PC-3 (cell line): ENCODE measurements at regions not wholly inside any gene's neighbourhood (a gene's known extent, or its start where the extent isn't known, plus 50 kb on each side); places are given as distances from the start of the nearest gene placed in this dataset.

Experiments used
- ATAC-seq: fragments of 200-7000 bp; cut with Tn5 transposase; 2 replicates; pipeline ENCODE4 v1.9.1; 2020; ENCODE audit warnings: mild to moderate bottlenecking, moderate library complexity
- BruUV-seq: library from RNA; stranded (reverse); fragments of 400-500 nt; replicated peaks from 2 replicates; lab custom pipeline; 2021; lab: Mats Ljungman, UMichigan
- CTCF ChIA-PET: fragments of 300-600 bp; sonication (Branson Sonifier 250); formaldehyde crosslinking; loops from one replicate; lab custom pipeline; 2022; ENCODE audit warnings: antibody characterized with exemption; lab: Charles Lee
- POLR2A ChIA-PET: fragments of 300-600 bp; sonication (Branson Sonifier 250); formaldehyde crosslinking; loops from one replicate; lab custom pipeline; 2022; ENCODE audit warnings: antibody characterized with exemption; ENCODE audit not compliant: unreplicated experiment; lab: Charles Lee
- DNase-seq: peaks from one replicate; pipeline ENCODE4 v3.0.0-alpha.2; 2015
- H2AFZ ChIP-seq: fragments of 300-600 bp; sonication (generic); 2 replicates; pipeline ENCODE4 v1.6.0; 2016; ENCODE audit warnings: antibody characterized with exemption, low read length
- H3F3A ChIP-seq: fragments of 300-600 bp; sonication (generic); one replicate; pipeline ENCODE4 v1.6.0; 2017; ENCODE audit warnings: antibody characterized with exemption, low read length, control low read depth, mild to moderate bottlenecking; ENCODE audit not compliant: unreplicated experiment
- H3K27ac ChIP-seq: fragments of 300-600 bp; sonication (generic); 2 replicates; pipeline ENCODE4 v1.5.1; 2016; ENCODE audit warnings: mild to moderate bottlenecking, low read length
- H3K27me3 ChIP-seq: fragments of 300-600 bp; sonication (generic); 2 replicates; pipeline ENCODE4 v1.6.1; 2016; ENCODE audit warnings: low read length, mixed read lengths
- H3K36me3 ChIP-seq: fragments of 300-600 bp; sonication (generic); 2 replicates; pipeline ENCODE4 v1.6.1; 2016; ENCODE audit warnings: low read depth, mixed run types, low read length, mixed read lengths
- H3K4me1 ChIP-seq: fragments of 300-600 bp; sonication (generic); 2 replicates; pipeline ENCODE4 v1.5.1; 2016; ENCODE audit warnings: low read length; ENCODE audit not compliant: insufficient read depth
- H3K4me2 ChIP-seq: fragments of 300-600 bp; sonication (generic); 2 replicates; pipeline ENCODE4 v1.6.0; 2016; ENCODE audit warnings: low read length
- H3K4me3 ChIP-seq: fragments of 300-600 bp; sonication (generic); 2 replicates; pipeline ENCODE4 v1.5.1; 2016; ENCODE audit warnings: mild to moderate bottlenecking, low read length, mixed read lengths
- H3K79me2 ChIP-seq: fragments of 300-600 bp; sonication (generic); 2 replicates; pipeline ENCODE4 v1.6.1; 2017; ENCODE audit warnings: low read length, mixed read lengths
- H3K9ac ChIP-seq: fragments of 300-600 bp; sonication (generic); 2 replicates; pipeline ENCODE4 v1.6.0; 2016; ENCODE audit warnings: mild to moderate bottlenecking, low read length
- H3K9me2 ChIP-seq: fragments of 300-600 bp; sonication (generic); replicated peaks from 2 replicates; pipeline ENCODE4 v1.6.1; 2016; ENCODE audit warnings: mixed run types, low read length, mixed read lengths
- H3K9me3 ChIP-seq: fragments of 300-600 bp; sonication (generic); 2 replicates; pipeline ENCODE4 v1.6.1; 2016; ENCODE audit warnings: low read length, mixed read lengths
- H4K20me1 ChIP-seq: fragments of 300-600 bp; sonication (generic); 2 replicates; pipeline ENCODE4 v1.6.1; 2016; ENCODE audit warnings: low read length, mixed read lengths
- CTCF ChIP-seq: fragments of 300-600 bp; sonication (generic); conservative IDR thresholded peaks from 2 replicates; pipeline ENCODE4 v1.5.1; 2017; ENCODE audit warnings: antibody characterized with exemption, low read depth, mild to moderate bottlenecking, low read length
- EZH2 ChIP-seq: fragments of 300-600 bp; sonication (generic); IDR thresholded peaks from one replicate; pipeline ENCODE4 v1.6.1; 2017; ENCODE audit warnings: antibody characterized with exemption, mild to moderate bottlenecking, low read length; ENCODE audit not compliant: unreplicated experiment
- EZH2phosphoT487 ChIP-seq: fragments of 300-600 bp; sonication (generic); IDR thresholded peaks from 2 replicates; pipeline ENCODE4 v1.6.1; 2018; ENCODE audit warnings: mild to moderate bottlenecking, antibody characterized with exemption, low read length, borderline replicate concordance
- intact Hi-C: fragments of 100-400 bp; cut with micrococcal nuclease; formaldehyde crosslinking; loops from 2 replicates; pipeline ENCODE4 v1.9.0; 2023

GRCh38 chr12:69099201-69099837 is 140.1 kb upstream of the CPSF6 start:
- H4K20me1 ChIP-seq, result no peaks in the 10 kb centered on the region
- H3K79me2 ChIP-seq, result no peaks in the 10 kb centered on the region
- ChIA-PET POLR2A (no interaction called here), CTCF (no interaction called here)
- no peaks in the 10 kb centered on the region for H3K36me3 ChIP-seq
- no peaks in the 10 kb centered on the region for H3F3A ChIP-seq
- BruUV-seq, result no TSS peak
- H3K9me3 ChIP-seq, result no peaks in the 10 kb centered on the region
- H3K4me3 ChIP-seq, result no peak overlapping the region
- H3K9me2 ChIP-seq, result no peaks in the 10 kb centered on the region
- intact Hi-C loops, result no loop called here
- H3K4me2 ChIP-seq, result no peak overlapping the region
- DNase-seq, result no peak
- H3K4me1 ChIP-seq, result peaks cover 11% of the 10 kb centered on the region; the same call in 1 of the 2 replicates
- no peak overlapping the region for H3K9ac ChIP-seq
- H3K27me3 ChIP-seq, result no peaks in the 10 kb centered on the region
- no peak overlapping the region for H2AFZ ChIP-seq
- H3K27ac ChIP-seq, result no peak overlapping the region
- no peak for ATAC-seq
- no peak for TF ChIP-seq CTCF

GRCh38 chr12:69101505-69101904 is 137.9 kb upstream of the CPSF6 start:
- H3F3A ChIP-seq, result no peaks in the 10 kb centered on the region
- H3K9me2 ChIP-seq, result no peaks in the 10 kb centered on the region
- POLR2A ChIA-PET, result no interaction called here
- DNase-seq (peak; percentile 19), ATAC-seq (no peak)
- BruUV-seq, result no TSS peak
- peak overlapping the region; percentile 23; the same call in 1 of the 2 replicates for H2AFZ ChIP-seq
- H3K36me3 ChIP-seq, result no peaks in the 10 kb centered on the region
- no peak overlapping the region for H3K9ac ChIP-seq
- intact Hi-C loops, result no loop called here
- H3K4me1 ChIP-seq, result peaks cover 11% of the 10 kb centered on the region; the same call in 1 of the 2 replicates
- no peak for TF ChIP-seq EZH2phosphoT487
- TF ChIP-seq CTCF, result no peak
- no peak for TF ChIP-seq EZH2
- H4K20me1 ChIP-seq, result no peaks in the 10 kb centered on the region
- CTCF ChIA-PET, result no interaction called here
- no peaks in the 10 kb centered on the region for H3K79me2 ChIP-seq
- H3K4me2 ChIP-seq, result no peak overlapping the region; the same call in 1 of the 2 replicates
- H3K27ac ChIP-seq, result no peak overlapping the region
- no peaks in the 10 kb centered on the region for H3K27me3 ChIP-seq
- no peaks in the 10 kb centered on the region for H3K9me3 ChIP-seq
- no peak overlapping the region for H3K4me3 ChIP-seq

DNA sequence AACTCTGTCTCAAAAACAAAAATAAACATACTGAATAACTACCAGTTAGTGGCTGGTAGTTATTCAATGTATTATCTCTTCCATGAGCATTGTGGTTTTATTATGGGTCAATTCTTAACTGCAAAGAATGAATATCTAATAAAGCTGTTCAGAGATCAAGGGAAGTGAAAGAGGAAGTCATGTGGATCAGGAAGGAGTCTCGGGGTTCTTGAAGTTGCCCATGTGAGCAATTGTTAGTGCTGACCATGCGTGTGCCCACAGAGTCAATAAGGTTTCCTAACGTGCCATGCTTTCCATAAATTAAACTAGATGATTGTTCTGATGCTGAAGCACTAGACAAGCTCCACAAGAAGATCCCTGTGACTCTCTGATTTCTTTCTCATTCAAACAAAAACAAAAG is 136.5 kb upstream of the CPSF6 start:
- no peak for ATAC-seq
- Histone ChIP-seq H3K9me3 (no peaks in the 10 kb centered on the region), H3K9ac (no peak overlapping the region), H3K27ac (no peak overlapping the region), H3K4me2 (no peak overlapping the region), H3K36me3 (no peaks in the 10 kb centered on the region), H3F3A (no peaks in the 10 kb centered on the region), H3K4me1 (peaks cover 9% of the 10 kb centered on the region), H3K4me3 (no peak overlapping the region), H2AFZ (no peak overlapping the region), H3K9me2 (no peaks in the 10 kb centered on the region), H3K79me2 (no peaks in the 10 kb centered on the region), H3K27me3 (no peaks in the 10 kb centered on the region), H4K20me1 (no peaks in the 10 kb centered on the region)
- BruUV-seq, result no TSS peak
- intact Hi-C loops, result no loop called here
- no peak for TF ChIP-seq CTCF
- no peak for TF ChIP-seq EZH2
- TF ChIP-seq EZH2phosphoT487, result no peak
- ChIA-PET POLR2A (no interaction called here), CTCF (no interaction called here)
- no peak for DNase-seq
